ENCODE measurements at regions not wholly inside any gene's neighbourhood (a gene's known extent, or its start where the extent isn't known, plus 50 kb on each side); places are given as distances from the start of the nearest gene placed in this dataset.

DNA sequence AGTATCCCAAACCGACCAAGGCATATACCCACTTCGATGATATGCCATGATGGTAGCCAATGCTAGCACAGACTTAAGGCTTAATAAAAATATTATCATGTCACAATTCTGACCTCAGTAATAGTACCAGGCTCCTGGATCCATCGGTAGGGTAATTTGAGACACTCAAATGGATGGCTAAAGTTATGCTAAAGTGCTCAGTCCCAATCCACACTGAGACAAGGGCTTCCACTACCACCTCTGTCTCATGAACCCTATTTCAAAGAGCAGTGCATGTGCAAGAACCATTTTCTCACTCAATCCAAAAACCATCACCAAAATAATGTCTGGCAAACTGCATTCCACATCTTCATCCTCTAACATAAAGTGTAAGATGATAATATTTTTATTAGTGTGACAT, 122.4 kb upstream of the KRR1 start:
- no peak for DNase-seq (ENCODE audit: low read depth in 1 of 2, low spot score in 1 of 2)
- H3K9me3 ChIP-seq (ENCODE audit: low read depth), result no peaks in the 10 kb centered on the region
- H3K27ac ChIP-seq, result no peak overlapping the region
- H3K4me3 ChIP-seq, result no peak overlapping the region
- no peak for TF ChIP-seq CTCF (IDR thresholded peaks at IDR 0.05; ENCODE audit: low read depth, low read length)
- no peaks in the 10 kb centered on the region for H3K4me1 ChIP-seq (ENCODE audit: low read depth)
- H3K36me3 ChIP-seq, result no peaks in the 10 kb centered on the region
- no peaks in the 10 kb centered on the region for H3K27me3 ChIP-seq

DNA sequence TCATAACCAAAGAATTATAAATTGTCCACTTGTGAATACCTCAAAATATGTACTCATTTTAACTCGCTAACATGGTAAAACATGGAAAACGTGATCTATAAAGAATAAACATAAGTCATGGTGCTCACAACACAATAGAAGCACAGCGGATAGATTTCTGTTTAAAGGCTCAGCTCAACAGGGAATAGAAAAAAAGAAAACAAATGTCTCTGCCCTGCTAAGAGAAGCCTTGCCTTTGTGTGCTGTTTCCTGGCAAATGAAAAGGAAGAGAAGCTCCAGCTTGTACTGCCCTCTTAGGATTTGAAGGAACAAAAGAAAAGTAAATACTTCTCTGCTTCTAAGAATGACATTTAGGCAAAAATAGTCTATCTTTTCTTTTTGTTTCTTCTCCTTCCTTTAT, 121.0 kb upstream of the KRR1 start:
- H3K4me3 ChIP-seq, result no peak overlapping the region
- H3K36me3 ChIP-seq, result no peaks in the 10 kb centered on the region
- H3K9me3 ChIP-seq (ENCODE audit: low read depth), result no peaks in the 10 kb centered on the region
- H3K27ac ChIP-seq, result no peak overlapping the region
- no peak for TF ChIP-seq CTCF (IDR thresholded peaks at IDR 0.05; ENCODE audit: low read depth, low read length)
- H3K27me3 ChIP-seq, result no peaks in the 10 kb centered on the region
- no peaks in the 10 kb centered on the region for H3K4me1 ChIP-seq (ENCODE audit: low read depth)
- no peak for DNase-seq (ENCODE audit: low read depth in 1 of 2, low spot score in 1 of 2)

- no peak for TF ChIP-seq CTCF (IDR thresholded peaks at IDR 0.05; ENCODE audit: low read depth, low read length)
- DNase-seq (ENCODE audit: low read depth in 1 of 2, low spot score in 1 of 2), result no peak
These were observed 120.4 kb upstream of the KRR1 start for GRCh38 chr12:75631831-75632230.

DNA sequence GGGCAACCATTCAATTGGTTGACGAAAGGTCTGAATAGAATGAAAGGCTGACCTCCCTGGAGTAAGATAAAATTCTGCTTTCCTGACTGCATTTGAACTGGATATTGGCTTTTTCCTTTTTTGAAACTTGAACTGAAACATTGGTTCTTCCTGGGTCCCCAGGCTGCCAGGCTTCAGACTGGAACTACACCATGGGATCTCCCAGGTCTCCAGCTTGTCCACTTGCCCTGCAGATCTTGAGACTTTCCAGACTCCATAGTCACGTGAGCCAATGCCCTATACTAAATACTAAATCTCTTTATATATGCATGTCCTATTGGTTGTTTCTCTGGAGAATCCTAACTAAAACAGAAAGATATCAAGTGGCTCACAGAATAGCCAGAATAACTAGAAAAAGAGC, 118.7 kb upstream of the KRR1 start:
- DNase-seq (ENCODE audit: low read depth in 1 of 2, low spot score in 1 of 2), result no peak
- no peak for TF ChIP-seq CTCF (IDR thresholded peaks at IDR 0.05; ENCODE audit: low read depth, low read length)
- Histone ChIP-seq H3K36me3 (no peaks in the 10 kb centered on the region), H3K4me3 (no peak overlapping the region), H3K4me1 (ENCODE audit: low read depth) (no peaks in the 10 kb centered on the region), H3K27me3 (no peaks in the 10 kb centered on the region), H3K27ac (no peak overlapping the region), H3K9me3 (ENCODE audit: low read depth) (no peaks in the 10 kb centered on the region)

More at GRCh38 chr12:75631831-75632230, 120.4 kb upstream of the KRR1 start:
- Histone ChIP-seq H3K4me1 (ENCODE audit: low read depth) (no peaks in the 10 kb centered on the region), H3K27me3 (no peaks in the 10 kb centered on the region), H3K36me3 (no peaks in the 10 kb centered on the region), H3K4me3 (no peak overlapping the region), H3K9me3 (ENCODE audit: low read depth) (no peaks in the 10 kb centered on the region), H3K27ac (no peak overlapping the region)

DNA sequence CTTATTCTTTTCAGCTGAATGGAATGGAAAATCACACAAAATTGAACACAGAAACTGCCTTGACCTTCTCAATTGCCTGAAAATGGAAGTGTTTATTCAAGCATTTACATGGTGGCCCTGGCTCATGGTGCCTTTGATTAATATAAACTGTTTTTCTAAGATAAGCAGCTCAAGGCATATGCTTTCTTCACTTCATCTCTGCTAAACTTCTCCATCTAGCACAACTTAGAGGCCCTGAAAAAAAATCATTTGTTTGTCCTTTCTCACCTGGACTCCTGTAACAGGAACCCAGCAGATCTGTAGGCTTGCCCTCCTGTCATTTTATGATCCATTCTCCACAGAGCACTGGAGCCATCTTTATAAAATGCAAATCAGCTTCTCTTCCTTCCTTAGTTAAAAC, 117.5 kb upstream of the KRR1 start:
- no peaks in the 10 kb centered on the region for H3K36me3 ChIP-seq
- DNase-seq (ENCODE audit: low read depth in 1 of 2, low spot score in 1 of 2), result no peak
- no peaks in the 10 kb centered on the region for H3K9me3 ChIP-seq (ENCODE audit: low read depth)
- H3K27me3 ChIP-seq, result no peaks in the 10 kb centered on the region
- H3K4me3 ChIP-seq, result no peak overlapping the region
- H3K4me1 ChIP-seq (ENCODE audit: low read depth), result no peaks in the 10 kb centered on the region
- H3K27ac ChIP-seq, result no peak overlapping the region
- no peak for TF ChIP-seq CTCF (IDR thresholded peaks at IDR 0.05; ENCODE audit: low read depth, low read length)

DNA sequence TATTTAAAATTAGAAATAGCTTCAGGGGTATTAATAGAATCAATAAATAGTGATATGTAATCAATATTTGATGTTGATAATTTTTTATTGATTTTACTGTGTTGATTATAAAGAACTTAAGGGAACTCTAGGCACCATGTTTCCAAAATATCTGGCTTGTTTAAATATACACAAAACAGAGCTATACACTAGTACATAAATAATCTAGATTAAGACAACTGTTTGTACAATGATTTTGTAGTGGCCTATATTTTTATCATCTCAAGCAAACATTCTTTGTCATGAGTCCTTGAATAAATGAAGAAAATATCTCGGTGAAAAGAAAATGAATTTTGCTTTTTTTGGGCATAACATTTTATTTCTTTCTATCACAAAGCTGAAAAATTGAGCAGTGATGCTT, 117.1 kb upstream of the KRR1 start:
- DNase-seq (ENCODE audit: low read depth in 1 of 2, low spot score in 1 of 2), result no peak
- no peaks in the 10 kb centered on the region for H3K36me3 ChIP-seq
- H3K4me1 ChIP-seq (ENCODE audit: low read depth), result no peaks in the 10 kb centered on the region
- no peaks in the 10 kb centered on the region for H3K9me3 ChIP-seq (ENCODE audit: low read depth)
- no peak overlapping the region for H3K27ac ChIP-seq
- no peaks in the 10 kb centered on the region for H3K27me3 ChIP-seq
- H3K4me3 ChIP-seq, result no peak overlapping the region
- TF ChIP-seq CTCF (IDR thresholded peaks at IDR 0.05; ENCODE audit: low read depth, low read length), result no peak
